ENCODE measurements at regions not wholly inside any gene's neighbourhood (a gene's known extent, or its start where the extent isn't known, plus 50 kb on each side); places are given as distances from the start of the nearest gene placed in this dataset.

GRCh38 chr2:180257247-180257646, 250.2 kb upstream of the CWC22 start:
- intact Hi-C loops (cut with DNase I): no loop called here
- 89 to 90% (median 89%) methylated on average over 5 of the region's 5 CpGs for WGBS, 3 donors
- Histone ChIP-seq H3K27ac (no peak overlapping the region), H3K9me3 (no peaks in the 10 kb centered on the region), H3K4me1 (ENCODE audit: insufficient read depth) (no peaks in the 10 kb centered on the region), H3K36me3 (no peaks in the 10 kb centered on the region), H3K4me3 (no peak overlapping the region), H3K27me3 (no peaks in the 10 kb centered on the region)
- DNase-seq: no peak
- TF ChIP-seq EP300 (IDR thresholded peaks at IDR 0.05): no peak
- no peak for TF ChIP-seq CTCF (IDR thresholded peaks at IDR 0.05)
- no peak for TF ChIP-seq POLR2A (IDR thresholded peaks at IDR 0.05)

GRCh38 chr2:180255981-180256380, 248.9 kb upstream of the CWC22 start:
- no peak overlapping the region for H3K27ac ChIP-seq
- 45 to 93% (median 88%) methylated on average over 1 of the region's 1 CpG for WGBS, 3 donors
- intact Hi-C loops (cut with DNase I): no loop called here
- H3K36me3 ChIP-seq: no peaks in the 10 kb centered on the region
- H3K27me3 ChIP-seq: no peaks in the 10 kb centered on the region
- no peaks in the 10 kb centered on the region for H3K9me3 ChIP-seq
- H3K4me1 ChIP-seq (ENCODE audit: insufficient read depth): no peaks in the 10 kb centered on the region
- DNase-seq: no peak
- H3K4me3 ChIP-seq: no peak overlapping the region
- TF ChIP-seq EP300 (IDR thresholded peaks at IDR 0.05) (no peak), CTCF (IDR thresholded peaks at IDR 0.05) (no peak), POLR2A (IDR thresholded peaks at IDR 0.05) (no peak)

GRCh38 chr2:180254872-180255271, 247.8 kb upstream of the CWC22 start:
- Histone ChIP-seq H3K9me3 (no peaks in the 10 kb centered on the region), H3K27ac (no peak overlapping the region), H3K36me3 (no peaks in the 10 kb centered on the region), H3K27me3 (no peaks in the 10 kb centered on the region), H3K4me1 (ENCODE audit: insufficient read depth) (no peaks in the 10 kb centered on the region), H3K4me3 (no peak overlapping the region)
- 13 to 54% (median 29%) methylated on average over 1 of the region's 1 CpG for WGBS, 3 donors
- intact Hi-C loops (cut with DNase I): no loop called here
- no peak for TF ChIP-seq EP300 (IDR thresholded peaks at IDR 0.05)
- no peak for TF ChIP-seq POLR2A (IDR thresholded peaks at IDR 0.05)
- TF ChIP-seq CTCF (IDR thresholded peaks at IDR 0.05): no peak
- DNase-seq: no peak

- 58 to 63% (median 59%) methylated on average over 2 of the region's 2 CpGs for WGBS, 3 donors
- no peaks in the 10 kb centered on the region for H3K9me3 ChIP-seq
Observed at GRCh38 chr2:180247658-180248057, 240.6 kb upstream of the CWC22 start.

More at GRCh38 chr2:180247658-180248057, 240.6 kb upstream of the CWC22 start:
- no peak for DNase-seq
- Histone ChIP-seq H3K36me3 (no peaks in the 10 kb centered on the region), H3K27me3 (no peaks in the 10 kb centered on the region), H3K27ac (no peak overlapping the region), H3K4me3 (no peak overlapping the region), H3K4me1 (ENCODE audit: insufficient read depth) (no peaks in the 10 kb centered on the region)
- TF ChIP-seq CTCF (IDR thresholded peaks at IDR 0.05) (no peak), EP300 (IDR thresholded peaks at IDR 0.05) (no peak), POLR2A (IDR thresholded peaks at IDR 0.05) (no peak)
- intact Hi-C loops (cut with DNase I): no loop called here
